Midbrain (tissue), 1 donor: ENCODE measurements at regions not wholly inside any gene's neighbourhood (a gene's known extent, or its start where the extent isn't known, plus 50 kb on each side); places are given as distances from the start of the nearest gene placed in this dataset.
"Not testable (repeated sequence)": the region's sequence is repeated elsewhere in the genome, so short reads cannot be mapped to it uniquely, and the experiment has no call there.

Experiments
- DNase-seq: peaks from one replicate; lab custom pipeline; 2025; lab: John Stamatoyannopoulos, UW

- no peak for DNase-seq
These were observed 214.7 kb upstream of the PLPPR1 start for GRCh38 chr9:100813871-100814270.

GRCh38 chr9:100819980-100820379, 208.5 kb upstream of the PLPPR1 start:
- DNase-seq: no peak

- DNase-seq: not testable (repeated sequence)
These were observed 195.5 kb upstream of the PLPPR1 start for GRCh38 chr9:100833035-100833434.

- no peak for DNase-seq
These were observed 189.7 kb upstream of the PLPPR1 start for GRCh38 chr9:100838857-100839256.

GRCh38 chr9:100848726-100849125, 179.8 kb upstream of the PLPPR1 start:
- DNase-seq: no peak

- no peak for DNase-seq
These were observed 176.4 kb upstream of the PLPPR1 start for GRCh38 chr9:100852088-100852487.

GRCh38 chr9:100856238-100856637, 172.3 kb upstream of the PLPPR1 start:
- no peak for DNase-seq

- no peak for DNase-seq
These were observed 163.4 kb upstream of the PLPPR1 start for GRCh38 chr9:100865111-100865510.

- DNase-seq: no peak
These were observed 162.9 kb upstream of the PLPPR1 start for GRCh38 chr9:100865648-100866047.

GRCh38 chr9:100869326-100869725, 159.2 kb upstream of the PLPPR1 start:
- DNase-seq: no peak

- DNase-seq: no peak
These were observed 148.6 kb upstream of the PLPPR1 start for GRCh38 chr9:100879884-100880283.

- DNase-seq: no peak
These were observed 148.2 kb upstream of the PLPPR1 start for GRCh38 chr9:100880284-100880683.

- DNase-seq: peak; percentile 1
These were observed 144.0 kb upstream of the PLPPR1 start for GRCh38 chr9:100884518-100884917.

- no peak for DNase-seq
These were observed 138.2 kb upstream of the PLPPR1 start for GRCh38 chr9:100890321-100890720.

GRCh38 chr9:100911273-100911672, 117.3 kb upstream of the PLPPR1 start:
- no peak for DNase-seq

- DNase-seq: no peak
These were observed 115.3 kb upstream of the PLPPR1 start for GRCh38 chr9:100913257-100913656.

GRCh38 chr9:100914266-100914665, 114.3 kb upstream of the PLPPR1 start:
- DNase-seq: no peak

- DNase-seq: no peak
These were observed 109.0 kb upstream of the PLPPR1 start for GRCh38 chr9:100919506-100919905.

GRCh38 chr9:100926366-100926765, 102.2 kb upstream of the PLPPR1 start:
- no peak for DNase-seq

- DNase-seq: no peak
These were observed 100.8 kb upstream of the PLPPR1 start for GRCh38 chr9:100927763-100928162.

- DNase-seq: no peak
These were observed 94.9 kb upstream of the PLPPR1 start for GRCh38 chr9:100933656-100934055.

- no peak for DNase-seq
These were observed 91.1 kb upstream of the PLPPR1 start for GRCh38 chr9:100937382-100937781.

GRCh38 chr9:100938507-100938906, 90.0 kb upstream of the PLPPR1 start:
- no peak for DNase-seq

- DNase-seq: no peak
These were observed 88.9 kb upstream of the PLPPR1 start for GRCh38 chr9:100939636-100940035.

GRCh38 chr9:100959226-100959625, 69.3 kb upstream of the PLPPR1 start:
- DNase-seq: no peak
